ENCODE measurements at regions not wholly inside any gene's neighbourhood (a gene's known extent, or its start where the extent isn't known, plus 50 kb on each side); places are given as distances from the start of the nearest gene placed in this dataset.
"Not testable (repeated sequence)": the region's sequence is repeated elsewhere in the genome, so short reads cannot be mapped to it uniquely, and the experiment has no call there.

DNA sequence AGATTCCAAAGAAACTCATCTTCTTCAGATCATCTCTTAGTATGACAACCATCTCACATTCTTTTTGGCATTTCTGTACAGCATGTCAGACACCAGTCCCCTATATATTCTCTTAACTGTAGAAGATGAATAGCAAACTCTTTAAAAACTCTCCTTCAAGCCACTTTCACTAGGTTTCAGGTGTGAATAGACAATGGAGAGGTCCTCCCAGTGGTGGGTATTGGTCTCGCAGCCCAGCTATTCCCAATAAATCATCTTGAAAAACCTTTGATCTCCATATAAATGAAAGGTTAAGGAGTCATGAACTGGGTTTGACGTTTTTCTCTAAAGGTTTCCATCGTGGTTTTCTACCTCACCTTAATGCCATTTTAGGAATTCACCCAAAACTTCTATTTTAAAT, 180.0 kb downstream of the GJA1 start:
- TF ChIP-seq, protein P1, sequence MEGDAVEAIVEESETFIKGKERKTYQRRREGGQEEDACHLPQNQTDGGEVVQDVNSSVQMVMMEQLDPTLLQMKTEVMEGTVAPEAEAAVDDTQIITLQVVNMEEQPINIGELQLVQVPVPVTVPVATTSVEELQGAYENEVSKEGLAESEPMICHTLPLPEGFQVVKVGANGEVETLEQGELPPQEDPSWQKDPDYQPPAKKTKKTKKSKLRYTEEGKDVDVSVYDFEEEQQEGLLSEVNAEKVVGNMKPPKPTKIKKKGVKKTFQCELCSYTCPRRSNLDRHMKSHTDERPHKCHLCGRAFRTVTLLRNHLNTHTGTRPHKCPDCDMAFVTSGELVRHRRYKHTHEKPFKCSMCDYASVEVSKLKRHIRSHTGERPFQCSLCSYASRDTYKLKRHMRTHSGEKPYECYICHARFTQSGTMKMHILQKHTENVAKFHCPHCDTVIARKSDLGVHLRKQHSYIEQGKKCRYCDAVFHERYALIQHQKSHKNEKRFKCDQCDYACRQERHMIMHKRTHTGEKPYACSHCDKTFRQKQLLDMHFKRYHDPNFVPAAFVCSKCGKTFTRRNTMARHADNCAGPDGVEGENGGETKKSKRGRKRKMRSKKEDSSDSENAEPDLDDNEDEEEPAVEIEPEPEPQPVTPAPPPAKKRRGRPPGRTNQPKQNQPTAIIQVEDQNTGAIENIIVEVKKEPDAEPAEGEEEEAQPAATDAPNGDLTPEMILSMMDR (IDR thresholded peaks at IDR 0.05; ENCODE audit: borderline replicate concordance, insufficient read depth, low read depth, low read length): no peak
- no peak overlapping the region for H3K4me3 ChIP-seq (ENCODE audit: low read depth, low read length)

DNA sequence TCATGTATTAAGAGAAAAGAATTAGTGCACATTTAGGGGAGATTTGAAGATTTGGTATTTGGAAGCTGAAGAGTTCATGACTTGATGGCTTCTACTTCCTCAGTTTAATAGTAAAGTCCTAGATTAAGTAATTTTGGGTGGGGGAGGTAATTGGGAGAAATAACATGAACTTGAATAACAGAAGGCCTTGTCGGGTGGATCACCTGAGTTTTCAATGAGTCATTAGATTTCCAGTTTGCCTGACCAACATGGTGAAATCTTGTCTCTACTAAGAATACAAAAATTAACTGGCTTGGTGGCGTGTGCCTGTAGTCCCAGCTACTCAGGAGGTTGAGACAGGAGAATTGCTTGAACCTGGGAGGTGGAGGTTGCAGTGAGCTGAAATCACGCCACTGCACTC, 181.0 kb downstream of the GJA1 start:
- H3K4me3 ChIP-seq (ENCODE audit: low read depth, low read length): no peak overlapping the region
- TF ChIP-seq, protein P1 (IDR thresholded peaks at IDR 0.05; ENCODE audit: borderline replicate concordance, insufficient read depth, low read depth, low read length): no peak

DNA sequence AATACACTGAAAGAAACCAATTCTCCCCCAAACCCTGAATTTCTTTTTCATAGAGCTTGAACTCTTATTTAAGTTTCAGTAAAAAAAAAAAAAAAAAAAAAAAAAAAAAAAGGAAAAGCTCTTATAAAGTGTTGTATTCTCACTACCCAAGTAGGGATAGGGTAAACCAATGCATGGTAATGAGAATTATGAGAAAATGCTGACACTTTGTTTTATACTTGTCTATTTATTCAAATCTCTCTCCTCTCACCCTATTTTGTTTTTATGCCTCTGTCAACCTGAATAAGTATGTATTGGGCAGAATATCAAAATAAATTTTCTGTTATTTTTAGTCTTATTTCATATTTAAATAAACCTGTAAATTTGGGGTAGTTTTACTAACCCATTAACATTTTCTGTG, 181.9 kb downstream of the GJA1 start:
- TF ChIP-seq, protein P1 (IDR thresholded peaks at IDR 0.05; ENCODE audit: borderline replicate concordance, insufficient read depth, low read depth, low read length): no peak
- no peak overlapping the region for H3K4me3 ChIP-seq (ENCODE audit: low read depth, low read length)

DNA sequence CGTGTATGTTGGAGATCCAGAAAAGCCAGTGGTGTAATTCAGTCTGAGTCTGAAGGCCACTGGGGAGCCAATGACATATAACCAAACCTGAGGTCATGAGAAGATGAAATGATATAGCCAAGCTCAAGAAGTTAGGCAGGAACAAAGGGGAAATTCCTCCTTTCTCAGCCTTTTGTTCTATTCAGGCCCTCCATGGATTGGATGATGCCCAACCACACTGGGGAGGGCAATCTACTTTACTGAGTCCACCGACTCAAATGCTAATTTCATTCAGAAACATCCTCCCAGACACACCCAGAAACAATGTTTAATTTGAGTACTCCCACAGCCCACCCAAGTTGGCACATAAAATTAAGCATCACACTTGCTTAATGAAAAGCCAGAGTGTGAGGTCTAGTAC, 183.6 kb downstream of the GJA1 start:
- TF ChIP-seq, protein P1 (IDR thresholded peaks at IDR 0.05; ENCODE audit: borderline replicate concordance, insufficient read depth, low read depth, low read length): no peak
- no peak overlapping the region for H3K4me3 ChIP-seq (ENCODE audit: low read depth, low read length)

DNA sequence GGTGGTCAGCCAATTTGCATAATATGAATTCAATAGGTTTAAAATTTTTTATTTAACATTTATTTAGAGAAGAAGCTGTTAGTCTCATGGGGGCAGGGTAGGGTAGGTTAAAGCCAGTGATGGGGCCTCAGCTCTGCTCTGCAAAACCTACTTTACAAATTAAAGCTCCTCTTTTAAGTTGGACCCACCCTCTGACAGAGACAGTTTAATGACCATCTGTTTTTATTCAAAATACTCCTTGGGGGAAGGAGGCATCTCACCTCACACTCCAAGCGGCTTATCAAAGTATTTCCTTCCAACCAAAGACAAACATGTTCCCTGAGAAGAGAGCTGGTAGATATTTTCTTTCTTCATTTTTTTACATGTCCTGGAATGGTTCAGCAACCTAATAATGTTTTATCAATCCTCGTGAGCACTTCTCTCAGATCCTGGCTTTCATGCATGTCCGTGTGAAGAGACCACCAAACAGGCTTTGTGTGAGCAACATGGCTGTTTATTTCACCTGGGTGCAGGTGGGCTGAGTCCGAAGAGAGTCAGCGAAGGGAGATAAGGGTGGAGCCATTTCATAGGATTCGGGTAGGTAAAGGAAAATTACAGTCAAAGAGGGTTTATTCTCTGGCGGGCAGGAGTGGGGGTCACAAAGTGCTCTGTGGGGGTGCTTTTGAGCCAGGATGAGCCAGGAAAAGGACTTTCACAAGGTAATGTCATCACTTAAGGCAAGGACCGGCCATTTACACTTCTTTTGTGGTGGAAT, 184.7 kb downstream of the GJA1 start:
- H3K4me3 ChIP-seq (ENCODE audit: low read depth, low read length): no peak overlapping the region
- TF ChIP-seq, protein P1 (IDR thresholded peaks at IDR 0.05; ENCODE audit: borderline replicate concordance, insufficient read depth, low read depth, low read length): no peak

DNA sequence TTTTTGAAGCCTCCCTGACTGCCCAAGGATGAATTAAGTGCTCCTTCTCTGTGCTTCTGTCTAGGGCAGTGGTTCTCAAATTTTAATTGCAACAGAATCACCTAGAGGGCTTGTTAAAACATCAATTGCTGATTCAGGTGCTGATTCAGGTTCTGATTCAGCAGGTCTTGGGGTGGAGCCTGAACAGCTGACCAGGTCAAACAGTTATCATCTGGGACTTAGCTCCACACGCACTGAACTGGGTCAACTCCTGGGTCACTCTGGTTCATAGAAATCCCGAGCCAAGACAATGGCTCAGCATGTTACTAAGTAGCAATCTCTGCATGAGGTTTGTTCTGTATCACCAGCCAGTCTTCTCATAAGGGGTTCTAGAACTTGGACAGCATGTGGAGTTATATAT, 192.3 kb downstream of the GJA1 start:
- no peak overlapping the region for H3K4me3 ChIP-seq (ENCODE audit: low read depth, low read length)
- TF ChIP-seq, protein P1 (IDR thresholded peaks at IDR 0.05; ENCODE audit: borderline replicate concordance, insufficient read depth, low read depth, low read length): no peak

DNA sequence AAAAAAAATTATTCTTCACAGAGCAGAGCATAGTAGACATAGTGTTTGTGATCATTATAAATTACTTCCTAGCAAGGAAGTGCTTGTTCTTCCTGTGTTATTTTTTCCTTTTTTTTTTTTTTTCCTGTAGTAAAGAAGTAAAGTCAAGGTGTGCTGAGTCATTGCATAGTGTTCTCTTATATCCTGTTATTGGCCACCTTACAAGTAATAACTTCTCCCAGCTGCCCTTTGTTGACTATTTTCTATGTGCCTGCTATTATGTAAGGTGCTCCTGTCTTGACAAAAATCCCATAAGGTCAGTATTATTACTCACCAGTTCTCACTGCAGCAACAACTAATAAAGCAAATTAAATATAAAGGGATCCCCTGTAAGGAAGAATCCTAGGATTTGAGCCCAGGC, 195.3 kb downstream of the GJA1 start:
- H3K4me3 ChIP-seq (ENCODE audit: low read depth, low read length): no peak overlapping the region
- TF ChIP-seq, protein P1 (IDR thresholded peaks at IDR 0.05; ENCODE audit: borderline replicate concordance, insufficient read depth, low read depth, low read length): no peak

DNA sequence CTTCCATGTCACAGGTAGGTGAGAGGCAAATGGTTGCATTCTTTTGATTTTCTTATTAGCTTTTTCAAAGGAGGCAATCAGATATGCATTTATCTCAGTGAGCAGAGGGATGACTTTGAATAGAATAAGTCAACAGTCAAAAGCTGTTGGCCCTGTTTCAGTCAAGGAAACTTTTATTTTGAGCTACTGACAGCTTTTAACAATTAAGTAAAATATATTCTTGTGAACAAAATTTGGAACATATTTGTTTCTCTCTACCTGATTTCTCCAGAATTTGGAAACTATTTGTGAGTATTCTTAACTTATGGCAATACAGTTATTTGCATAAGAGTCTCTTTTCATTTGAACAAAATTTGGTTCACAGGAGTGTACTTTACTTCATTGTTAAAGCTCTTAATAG, 196.3 kb downstream of the GJA1 start:
- H3K4me3 ChIP-seq (ENCODE audit: low read depth, low read length): not testable (repeated sequence)
